DMS114 treated with DMSO at 0.1 percent for 48 hours (cell line): ENCODE measurements at regions not wholly inside any gene's neighbourhood (a gene's known extent, or its start where the extent isn't known, plus 50 kb on each side); places are given as distances from the start of the nearest gene placed in this dataset.

Source experiments
- DNase-seq: peaks from one replicate; lab custom pipeline; 2025; ENCODE audit not compliant: unreplicated experiment; lab: John Stamatoyannopoulos, UW

DNA sequence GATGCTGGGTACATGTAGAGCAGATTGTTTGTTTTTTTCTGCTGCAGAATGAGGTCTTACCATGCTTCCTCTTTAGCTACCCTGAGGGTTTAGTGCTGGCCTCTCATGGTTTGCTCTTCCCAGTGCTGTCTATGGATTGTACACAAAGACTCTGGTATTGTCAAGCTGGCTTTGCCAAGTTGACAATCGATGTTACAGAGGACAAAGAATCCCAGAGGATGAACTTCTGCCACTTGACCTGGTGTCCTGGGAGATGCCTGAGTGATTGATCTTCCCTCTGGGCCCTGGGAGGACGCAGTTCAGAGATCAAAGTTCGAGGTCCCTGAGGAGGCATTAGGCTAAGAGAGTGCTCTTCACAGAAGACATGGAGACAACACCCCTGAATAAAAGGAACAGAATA is 865.4 kb downstream of the CCSER2 start:
- no peak for DNase-seq

GRCh38 chr10:85194706-85195105 is 866.3 kb downstream of the CCSER2 start:
- DNase-seq = no peak

DNA sequence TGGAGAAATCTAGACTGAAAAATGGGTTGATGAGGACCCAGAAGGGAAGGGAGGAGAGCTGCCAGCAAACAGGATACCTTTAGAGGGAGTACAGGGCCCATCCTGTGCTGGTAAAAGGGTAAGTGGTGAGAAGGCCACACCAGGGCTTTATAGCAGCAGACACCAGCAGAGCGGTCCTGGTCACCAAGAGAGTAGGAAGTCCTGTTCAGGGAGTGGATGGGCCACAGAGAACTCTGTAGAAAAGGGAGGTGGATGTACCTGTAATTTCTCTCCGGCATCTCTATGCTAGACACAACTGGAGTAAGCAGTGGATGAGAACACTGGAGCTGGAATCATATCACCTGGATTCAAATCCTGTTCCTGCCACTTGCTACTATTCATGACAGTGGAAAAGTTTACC is 867.2 kb downstream of the CCSER2 start:
- DNase-seq = no peak

DNA sequence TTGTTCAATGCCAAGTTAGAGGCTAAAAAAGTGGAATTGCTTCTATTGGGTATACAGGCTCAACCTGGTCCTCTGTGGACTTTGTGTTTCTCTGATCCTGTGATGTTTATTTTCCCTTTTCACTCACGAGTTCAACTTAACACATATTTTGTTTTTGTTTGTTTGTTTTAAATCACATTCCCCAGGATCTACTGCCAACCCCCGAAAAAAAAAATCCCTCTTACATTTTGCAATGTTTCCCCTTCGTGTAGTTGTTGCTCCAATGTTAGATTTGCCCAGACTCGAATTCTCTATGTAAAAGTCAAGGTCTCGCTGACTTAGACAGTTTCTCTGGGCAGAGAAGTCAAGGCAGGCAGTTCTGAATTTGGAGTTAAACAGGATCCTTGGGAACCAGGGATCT is 876.4 kb downstream of the CCSER2 start:
- no peak for DNase-seq

DNA sequence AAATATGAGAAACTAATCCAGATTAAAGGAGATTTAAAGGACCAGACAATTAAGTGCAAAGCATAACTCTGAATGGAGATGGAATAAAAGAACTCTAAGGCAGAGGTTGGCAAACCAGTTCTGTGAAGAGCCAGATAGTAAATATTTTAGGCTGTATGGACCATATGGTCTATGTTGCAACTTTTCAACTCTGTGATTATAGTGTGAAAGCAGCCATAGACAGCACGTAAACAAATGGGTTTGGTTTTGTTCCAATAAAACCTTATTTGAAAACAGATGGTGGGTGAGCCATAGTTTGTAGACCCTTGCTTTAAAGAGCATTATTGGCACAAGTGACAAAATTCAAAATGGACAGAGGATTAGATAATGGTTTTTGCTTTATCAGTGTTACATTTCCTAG is 884.1 kb downstream of the CCSER2 start:
- no peak for DNase-seq

DNA sequence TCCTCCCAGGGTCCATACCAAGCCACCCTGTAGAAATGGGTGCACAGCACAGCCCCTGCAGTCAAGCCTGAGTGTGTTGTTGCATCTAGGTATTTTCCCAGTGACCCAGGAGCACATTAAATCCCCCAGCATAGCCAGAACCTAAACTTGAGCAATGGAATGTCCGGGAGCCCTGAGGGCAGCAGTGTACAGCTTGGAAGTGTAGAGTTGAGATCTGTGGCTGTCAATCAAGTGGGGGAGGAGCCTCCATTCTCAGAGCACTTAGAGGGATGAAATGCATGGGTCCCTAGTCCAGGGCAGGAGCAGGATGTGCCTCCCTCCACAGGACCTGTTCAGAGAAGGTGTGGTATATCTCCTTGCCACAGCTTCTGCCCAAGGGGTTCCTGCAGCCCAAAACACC is 885.1 kb downstream of the CCSER2 start:
- no peak for DNase-seq

DNA sequence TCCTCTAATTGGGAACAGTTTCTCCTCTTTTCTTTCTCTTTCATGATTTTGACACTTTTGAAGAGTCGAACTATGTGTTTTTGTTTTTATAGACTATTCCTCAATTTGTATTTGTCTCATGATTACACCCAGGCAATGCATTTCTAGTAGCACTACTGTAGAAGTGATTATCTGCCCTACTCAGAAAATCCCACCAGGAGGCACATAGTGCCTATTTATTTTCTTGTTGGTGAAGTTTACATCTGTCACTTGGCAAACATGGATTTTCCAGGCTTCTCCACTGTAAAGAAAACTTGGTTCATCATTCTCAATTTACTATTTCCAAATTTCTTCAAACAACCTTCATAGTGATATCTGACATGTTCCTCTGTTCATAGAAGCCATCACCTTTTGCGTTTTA is 893.9 kb downstream of the CCSER2 start:
- no peak for DNase-seq

DNA sequence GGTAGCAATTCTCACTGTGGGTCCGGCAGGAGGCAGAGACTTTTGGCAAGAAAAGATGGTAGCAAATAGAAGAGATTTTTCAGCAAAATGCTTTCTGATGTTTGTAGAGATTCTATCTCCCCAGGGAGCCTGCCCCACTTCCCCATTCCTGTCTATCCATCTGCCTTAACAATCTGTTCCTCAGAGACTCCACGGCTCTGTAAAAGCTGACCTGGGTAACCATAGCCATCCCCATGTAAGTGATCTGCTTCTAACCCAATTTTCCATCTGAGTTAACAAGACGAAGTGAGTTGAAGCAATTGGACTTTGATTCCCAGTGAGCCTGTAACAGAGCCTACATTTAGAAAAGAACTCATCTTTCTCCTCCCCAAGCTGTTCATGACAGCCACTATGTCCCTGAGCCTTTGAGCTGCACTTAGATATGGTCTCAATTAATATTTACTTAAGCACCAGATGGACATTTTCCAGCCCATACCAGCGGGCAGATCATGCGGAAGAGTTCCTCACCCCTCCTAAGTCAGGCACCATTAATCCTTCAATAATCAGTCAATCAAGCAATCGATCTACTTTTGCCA is 896.1 kb downstream of the CCSER2 start:
- DNase-seq = no peak

DNA sequence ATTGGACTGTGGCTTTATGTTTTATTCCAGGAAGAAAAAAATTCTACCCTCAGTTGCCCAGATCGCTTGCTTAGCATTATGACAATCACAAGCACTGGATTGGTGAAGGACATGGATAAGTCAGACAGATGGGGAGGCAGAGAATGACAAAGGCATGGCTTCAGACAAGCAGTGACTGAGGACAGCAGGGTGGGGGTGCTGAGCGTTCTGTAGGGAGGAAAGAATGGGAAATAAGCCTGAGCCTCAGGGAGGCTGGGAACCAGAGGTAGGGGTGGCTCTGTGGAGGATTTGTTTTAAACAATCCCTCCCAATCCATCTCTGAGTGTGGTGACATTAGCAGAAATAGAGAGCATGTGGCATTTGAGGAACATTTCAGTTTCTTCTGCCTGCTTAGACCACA is 896.9 kb downstream of the CCSER2 start:
- DNase-seq = no peak

DNA sequence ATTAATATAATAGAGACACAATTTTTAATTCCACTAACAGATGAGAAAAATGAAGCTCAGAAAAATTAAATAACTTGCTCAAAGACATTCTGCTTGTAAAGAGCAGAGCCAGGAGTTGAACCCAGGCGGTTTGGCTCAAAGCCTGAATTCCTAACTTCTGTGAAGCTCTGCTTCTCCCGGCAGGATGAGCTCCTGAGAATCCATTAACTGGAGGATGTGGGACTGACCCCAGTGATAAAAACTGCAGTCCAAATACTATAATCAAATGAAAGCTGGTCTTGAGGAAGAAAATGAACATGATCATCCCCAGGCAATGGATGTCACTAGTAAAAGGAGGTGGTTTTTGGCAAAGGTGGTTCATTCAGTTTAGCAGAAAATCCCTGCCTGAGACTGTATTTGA is 898.2 kb downstream of the CCSER2 start:
- DNase-seq = no peak

- no peak for DNase-seq
Measured at GRCh38 chr10:85228726-85229125, 900.3 kb downstream of the CCSER2 start.

DNA sequence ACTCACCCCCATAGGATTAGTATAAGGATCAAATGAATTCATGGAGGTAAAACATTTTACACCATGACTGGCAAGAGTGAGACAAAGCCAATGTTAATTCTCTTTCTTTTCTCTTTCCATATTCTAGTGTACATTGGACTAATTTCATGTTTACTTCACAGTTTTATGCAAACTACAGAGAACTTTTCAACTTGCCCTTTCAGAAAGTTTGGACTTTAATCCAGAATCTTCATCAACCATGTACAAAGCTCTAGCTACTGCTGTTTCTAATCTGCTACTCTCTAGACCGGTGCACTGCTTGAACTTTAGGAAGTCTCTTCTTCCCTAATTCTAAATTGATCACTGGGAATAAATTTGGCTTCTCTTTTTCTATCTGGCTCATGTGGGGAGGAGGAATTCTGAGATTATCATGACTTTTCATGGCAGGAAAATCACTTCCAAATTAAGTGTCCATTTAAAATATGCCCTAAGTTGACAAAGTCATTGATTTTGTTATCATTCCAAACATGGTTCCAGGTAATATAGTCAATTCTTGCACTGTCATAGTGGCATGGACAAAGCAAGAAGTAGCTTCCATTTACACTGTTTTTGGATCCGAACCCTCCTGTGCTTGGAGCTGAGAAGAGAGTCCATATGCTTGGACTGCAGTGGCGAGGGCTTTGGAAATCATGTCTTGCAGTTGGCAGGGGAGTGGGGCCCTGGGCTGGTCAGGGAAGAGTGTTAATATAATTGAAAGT is 903.3 kb downstream of the CCSER2 start:
- no peak for DNase-seq

- DNase-seq = no peak
Measured at GRCh38 chr10:85235258-85235657, 906.9 kb downstream of the CCSER2 start.

GRCh38 chr10:85238676-85239075 is 910.3 kb downstream of the CCSER2 start:
- DNase-seq = no peak

DNA sequence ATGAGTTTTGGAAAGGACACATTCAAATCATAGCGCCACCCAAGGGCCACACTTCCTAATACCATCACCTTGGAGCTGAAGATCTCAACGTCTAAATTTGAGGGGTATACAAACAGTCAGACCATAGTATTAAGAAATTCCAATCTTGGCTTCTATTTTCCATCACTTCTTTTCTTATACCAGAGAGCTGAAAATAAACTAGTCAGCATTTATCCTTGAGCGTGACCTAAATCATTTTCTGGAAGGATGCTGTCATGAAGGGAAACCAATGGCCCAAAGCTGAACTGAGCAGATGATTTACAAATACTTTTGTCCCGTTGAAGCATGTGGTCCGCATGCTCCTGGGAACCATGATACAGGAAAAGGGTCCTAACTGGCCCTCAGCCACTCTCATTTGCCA is 921.9 kb downstream of the CCSER2 start:
- DNase-seq = no peak

GRCh38 chr10:85256481-85256880 is 928.1 kb downstream of the CCSER2 start:
- no peak for DNase-seq

GRCh38 chr10:85259908-85260307 is 931.5 kb downstream of the CCSER2 start:
- DNase-seq = no peak

- DNase-seq = no peak
Measured at GRCh38 chr10:85262992-85263391, 934.6 kb downstream of the CCSER2 start.

GRCh38 chr10:85265121-85265520 is 936.7 kb downstream of the CCSER2 start:
- DNase-seq = no peak

- no peak for DNase-seq
Measured at GRCh38 chr10:85266808-85267207, 938.4 kb downstream of the CCSER2 start.

DNA sequence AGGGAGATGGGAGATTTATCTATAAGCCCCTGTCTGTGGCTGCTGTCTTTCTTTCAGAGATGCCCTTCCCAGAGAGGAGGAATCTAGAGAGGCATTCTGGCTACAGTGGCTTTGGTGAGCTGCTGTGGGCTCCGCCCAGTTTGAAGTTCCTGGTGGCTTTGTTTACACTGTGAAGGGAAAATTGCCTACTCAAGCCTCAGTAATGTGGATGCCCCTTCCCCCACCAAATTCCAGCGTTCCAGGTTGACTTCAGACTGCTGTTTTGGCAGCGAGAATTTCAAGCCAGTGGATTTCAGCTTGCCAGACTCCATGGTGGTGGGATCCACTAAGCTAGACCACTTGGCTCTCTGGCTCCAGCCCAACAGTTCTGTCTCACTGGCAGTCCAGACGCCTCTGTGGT is 951.6 kb downstream of the CCSER2 start:
- DNase-seq = no peak

GRCh38 chr10:85284778-85285770 is 956.7 kb downstream of the CCSER2 start:
- no peak for DNase-seq
